Spleen (tissue), 7 donors: ENCODE measurements at regions not wholly inside any gene's neighbourhood (a gene's known extent, or its start where the extent isn't known, plus 50 kb on each side); places are given as distances from the start of the nearest gene placed in this dataset.

Source experiments
- CTCF ChIP-seq, 11 experiments: fragments of 200-600 bp in 7 of 11; fragments of 450-650 bp in 4 of 11; sonication (generic) in 4 of 11; IDR thresholded peaks in 8 of 11; conservative IDR thresholded peaks in 3 of 11; 1 replicate in 7 of 11; 2 replicates in 4 of 11; pipeline versions ENCODE4 v1.4.0 to v1.8.0; 2016 to 2021; ENCODE audit warnings: antibody characterized with exemption in 11 of 11, inconsistent platforms in 4 of 11, mild to moderate bottlenecking in 1 of 11
- POLR2A ChIP-seq, 3 donors: fragments of 450-650 bp; IDR thresholded peaks; one replicate each; pipeline ENCODE4 v1.5.1; 2017; ENCODE audit warnings: antibody characterized with exemption in 3 of 3, mild to moderate bottlenecking in 1 of 3
- donor health status: DM: no; HTN: no; CAD: no; lungs with moderate emphysema.
- donor health status: DM: no; HTN: no; CAD: no.
- donor health status: DM: no; HTN: no; CAD: no.

GRCh38 chr13:83221813-83222241, 660.4 kb downstream of the SLITRK1 start:
- TF ChIP-seq CTCF (IDR thresholded peaks at IDR 0.05 in 8 of 11, conservative IDR thresholded peaks at IDR 0.05 in 3 of 11) = no peak
- TF ChIP-seq POLR2A (IDR thresholded peaks at IDR 0.05) = no peak
